Fibroblast of lung (primary cell): ENCODE measurements at regions not wholly inside any gene's neighbourhood (a gene's known extent, or its start where the extent isn't known, plus 50 kb on each side); places are given as distances from the start of the nearest gene placed in this dataset.

Source experiments
- DNase-seq, 2 donors: peaks; one replicate each; pipeline versions ENCODE4 v3.0.0 to v3.0.0-alpha.2; 2010; ENCODE audit warnings: low read depth in 2 of 2
- H2AFZ ChIP-seq: 2 replicates; pipeline ENCODE4 v1.5.1; 2012; ENCODE audit warnings: low read length, control low read depth, inconsistent platforms
- H3K27ac ChIP-seq: 2 replicates; pipeline ENCODE4 v1.5.1; 2011; ENCODE audit warnings: low read length, control low read depth; ENCODE audit not compliant: insufficient read depth
- H3K27me3 ChIP-seq: 2 replicates; pipeline ENCODE4 v1.5.1; 2011; ENCODE audit warnings: mild to moderate bottlenecking, low read length; ENCODE audit not compliant: control insufficient read depth, insufficient read depth
- H3K36me3 ChIP-seq: 2 replicates; pipeline ENCODE4 v1.5.1; 2011; ENCODE audit warnings: low read length; ENCODE audit not compliant: control insufficient read depth, insufficient read depth
- H3K4me1 ChIP-seq: 2 replicates; pipeline ENCODE4 v1.5.1; 2011; ENCODE audit warnings: low read length; ENCODE audit not compliant: control insufficient read depth, insufficient read depth; ENCODE audit errors: extremely low read depth
- H3K4me2 ChIP-seq: 2 replicates; pipeline ENCODE4 v1.5.1; 2011; ENCODE audit warnings: low read length, control low read depth; ENCODE audit not compliant: insufficient read depth; ENCODE audit errors: extremely low read depth
- H3K4me3 ChIP-seq, 4 experiments: fragments of 200-600 bp in 1 of 4; sonication (generic) in 1 of 4; replicated peaks in 1 of 4; 2 replicates each; pipeline ENCODE4 v1.5.1; 2011 to 2016; ENCODE audit warnings: low read length in 4 of 4, low read depth in 3 of 4, mild to moderate bottlenecking in 3 of 4, control low read depth in 2 of 4, inconsistent platforms in 1 of 4, mixed read lengths in 1 of 4; ENCODE audit not compliant: insufficient read depth in 1 of 4; ENCODE audit errors: control extremely low read depth in 1 of 4
- H3K79me2 ChIP-seq: 2 replicates; pipeline ENCODE4 v1.5.1; 2012; ENCODE audit warnings: mild to moderate bottlenecking, low read length, inconsistent platforms; ENCODE audit not compliant: control insufficient read depth, insufficient read depth
- H3K9ac ChIP-seq: 2 replicates; pipeline ENCODE4 v1.5.1; 2011; ENCODE audit warnings: mild to moderate bottlenecking, low read length, control low read depth; ENCODE audit not compliant: insufficient read depth
- H3K9me3 ChIP-seq: 2 replicates; pipeline ENCODE4 v1.5.1; 2012; ENCODE audit warnings: low read depth, low read length; ENCODE audit not compliant: control insufficient read depth, insufficient read depth
- H4K20me1 ChIP-seq: 2 replicates; pipeline ENCODE4 v1.5.1; 2011; ENCODE audit warnings: low read length; ENCODE audit not compliant: control insufficient read depth, insufficient read depth; ENCODE audit errors: extremely low read depth
- CTCF ChIP-seq, 2 donors: IDR thresholded peaks in 1 of 2; conservative IDR thresholded peaks in 1 of 2; 1 replicate in 1 of 2; 2 replicates in 1 of 2; pipeline ENCODE4 v1.5.1; 2011 to 2012; ENCODE audit warnings: low read length in 2 of 2, control low read depth in 1 of 2, inconsistent platforms in 1 of 2, low read depth in 1 of 2, mild to moderate bottlenecking in 1 of 2
- EZH2 ChIP-seq: IDR thresholded peaks from 2 replicates; pipeline ENCODE4 v1.5.1; 2012; ENCODE audit warnings: low read length, control low read depth, mild to moderate bottlenecking; ENCODE audit errors: missing control alignments

GRCh38 chr20:20768202-20768815 is 55.9 kb upstream of the RALGAPA2 start:
- no peak for DNase-seq
- Histone ChIP-seq H3K36me3 (no peaks in the 10 kb centered on the region), H2AFZ (no peak overlapping the region), H3K27me3 (no peaks in the 10 kb centered on the region), H4K20me1 (no peaks in the 10 kb centered on the region), H3K9me3 (no peaks in the 10 kb centered on the region), H3K79me2 (no peaks in the 10 kb centered on the region), H3K9ac (no peak overlapping the region), H3K4me3 (no peak overlapping the region), H3K4me2 (no peak overlapping the region), H3K27ac (no peak overlapping the region), H3K4me1 (no peaks in the 10 kb centered on the region)
- TF ChIP-seq CTCF (conservative IDR thresholded peaks at IDR 0.05 in 1 of 2, IDR thresholded peaks at IDR 0.05 in 1 of 2; ENCODE audit: low read depth in 1 of 2, low read length in 2 of 2) (no peak), EZH2 (no peak)

- no peak overlapping the region for H3K4me3 ChIP-seq
- no peak overlapping the region for H3K27ac ChIP-seq
- H3K9ac ChIP-seq = no peak overlapping the region
- no peaks in the 10 kb centered on the region for H3K27me3 ChIP-seq
- TF ChIP-seq EZH2 (no peak), CTCF (conservative IDR thresholded peaks at IDR 0.05 in 1 of 2, IDR thresholded peaks at IDR 0.05 in 1 of 2; ENCODE audit: low read depth in 1 of 2, low read length in 2 of 2) (no peak)
- H4K20me1 ChIP-seq = no peaks in the 10 kb centered on the region
- H3K4me2 ChIP-seq = no peak overlapping the region
- H3K36me3 ChIP-seq = no peaks in the 10 kb centered on the region
- no peaks in the 10 kb centered on the region for H3K4me1 ChIP-seq
- H3K9me3 ChIP-seq = no peaks in the 10 kb centered on the region
- H3K79me2 ChIP-seq = no peaks in the 10 kb centered on the region
- DNase-seq = no peak
- no peak overlapping the region for H2AFZ ChIP-seq
These were observed 53.4 kb upstream of the RALGAPA2 start for GRCh38 chr20:20765696-20766365.

- Histone ChIP-seq H3K9ac (no peak overlapping the region), H3K4me2 (no peak overlapping the region), H2AFZ (no peak overlapping the region), H4K20me1 (no peaks in the 10 kb centered on the region), H3K9me3 (no peaks in the 10 kb centered on the region), H3K27ac (no peak overlapping the region), H3K27me3 (no peaks in the 10 kb centered on the region), H3K36me3 (no peaks in the 10 kb centered on the region), H3K4me3 (no peak overlapping the region), H3K4me1 (no peaks in the 10 kb centered on the region), H3K79me2 (no peaks in the 10 kb centered on the region)
- DNase-seq = no peak
- TF ChIP-seq CTCF (conservative IDR thresholded peaks at IDR 0.05 in 1 of 2, IDR thresholded peaks at IDR 0.05 in 1 of 2; ENCODE audit: low read depth in 1 of 2, low read length in 2 of 2) = no peak
- no peak for TF ChIP-seq EZH2
These were observed 51.2 kb upstream of the RALGAPA2 start for GRCh38 chr20:20763650-20764049.
